Fibroblast of skin of left quadriceps (primary cell): ENCODE measurements at regions not wholly inside any gene's neighbourhood (a gene's known extent, or its start where the extent isn't known, plus 50 kb on each side); places are given as distances from the start of the nearest gene placed in this dataset.
"Not testable (repeated sequence)": the region's sequence is repeated elsewhere in the genome, so short reads cannot be mapped to it uniquely, and the experiment has no call there.

Source experiments
- DNase-seq, 2 experiments: peaks; one replicate each; pipeline ENCODE4 v3.0.0-alpha.2; 2013; ENCODE audit warnings: low read depth in 2 of 2

DNA sequence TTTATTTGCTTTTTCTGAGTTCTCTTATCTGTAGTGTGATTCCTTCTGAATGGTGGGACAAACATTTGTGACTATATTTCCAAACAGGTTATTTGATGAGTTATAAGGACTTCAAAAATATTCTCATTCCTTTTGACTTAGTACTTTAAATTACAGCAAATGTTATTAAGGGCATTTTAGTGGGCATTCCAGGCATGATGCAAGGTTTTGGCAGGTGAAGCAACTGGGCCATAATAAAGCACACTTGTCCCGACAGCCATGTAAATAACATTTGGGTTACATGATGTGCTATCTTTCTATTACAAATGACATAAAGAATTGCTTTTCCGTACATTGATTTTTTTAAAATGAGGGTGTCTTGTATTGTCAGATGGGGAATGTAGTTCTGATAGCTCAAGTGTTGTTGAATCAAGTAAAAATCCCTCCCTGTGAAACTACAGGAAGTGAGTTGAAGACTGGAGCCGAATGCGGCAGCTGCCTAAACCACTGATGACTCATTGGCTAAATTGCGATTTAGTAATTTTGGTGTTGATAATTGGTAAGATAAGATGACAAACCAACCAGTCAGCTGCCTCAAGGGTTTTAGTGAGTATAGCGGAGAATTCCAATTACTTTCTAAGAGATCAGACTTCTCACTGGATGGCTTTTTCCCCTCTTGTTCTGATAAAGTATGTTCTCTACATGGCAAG lies 231.3 kb upstream of the NPY start:
- peak; percentile 58 to 59 for DNase-seq

DNA sequence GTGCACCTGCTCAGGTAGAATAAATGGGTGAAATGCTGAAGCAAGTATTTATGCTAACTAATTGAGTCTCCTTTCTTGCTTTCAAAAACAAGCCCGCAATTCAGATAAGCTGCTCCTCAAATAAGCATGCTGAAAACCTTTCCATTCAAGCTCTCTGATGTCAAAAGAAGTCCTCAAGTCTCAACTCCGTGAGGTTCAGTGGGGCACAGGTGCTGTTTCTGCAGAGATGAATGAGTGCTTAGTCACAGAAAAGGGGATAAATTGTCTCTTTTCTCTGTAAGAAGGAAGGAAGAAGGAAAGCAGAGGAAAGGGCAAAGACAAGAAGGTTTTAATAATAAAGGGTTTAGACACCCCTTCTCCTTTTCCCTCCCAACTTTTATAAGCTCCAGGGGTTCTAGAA lies 229.8 kb upstream of the NPY start:
- no peak for DNase-seq

DNA sequence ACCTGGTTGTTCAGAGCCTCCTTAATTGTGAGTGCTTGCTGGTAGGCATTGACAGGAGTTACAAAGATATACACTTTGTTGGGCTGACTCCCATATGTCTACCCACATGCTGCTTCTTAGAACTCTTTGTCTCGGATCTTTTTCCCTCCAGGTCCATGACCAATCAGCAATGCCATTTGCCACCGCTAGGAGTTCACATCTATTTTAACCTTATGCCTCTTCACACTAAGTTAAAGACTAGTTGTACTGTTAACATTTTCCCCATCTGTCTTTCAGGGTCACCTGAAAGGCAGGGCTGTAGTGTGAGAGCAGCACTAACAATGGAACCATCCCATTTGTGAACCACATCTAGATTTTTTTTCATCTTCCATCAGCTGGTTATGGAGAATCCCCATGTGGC lies 226.7 kb upstream of the NPY start:
- DNase-seq: no peak

DNA sequence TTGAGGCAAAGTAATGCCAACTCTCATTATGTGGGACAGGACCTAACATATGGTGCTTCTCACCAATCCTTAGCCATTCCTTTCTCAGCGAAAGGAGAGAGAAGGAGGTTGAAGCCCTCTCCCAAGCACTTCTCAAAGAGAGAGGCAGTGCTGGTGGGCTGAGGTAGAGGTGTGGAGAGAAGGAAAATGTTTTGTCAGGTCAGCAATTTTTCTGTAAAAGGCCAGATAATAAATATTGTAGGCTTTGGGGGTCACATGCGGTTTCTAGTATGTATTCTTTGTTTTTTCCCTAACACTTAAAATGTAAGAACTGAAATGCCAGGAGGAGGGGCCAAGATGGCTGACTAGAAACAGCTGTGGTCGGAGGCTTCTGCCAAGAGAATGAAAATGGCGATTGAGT lies 225.0 kb upstream of the NPY start:
- no peak for DNase-seq

DNA sequence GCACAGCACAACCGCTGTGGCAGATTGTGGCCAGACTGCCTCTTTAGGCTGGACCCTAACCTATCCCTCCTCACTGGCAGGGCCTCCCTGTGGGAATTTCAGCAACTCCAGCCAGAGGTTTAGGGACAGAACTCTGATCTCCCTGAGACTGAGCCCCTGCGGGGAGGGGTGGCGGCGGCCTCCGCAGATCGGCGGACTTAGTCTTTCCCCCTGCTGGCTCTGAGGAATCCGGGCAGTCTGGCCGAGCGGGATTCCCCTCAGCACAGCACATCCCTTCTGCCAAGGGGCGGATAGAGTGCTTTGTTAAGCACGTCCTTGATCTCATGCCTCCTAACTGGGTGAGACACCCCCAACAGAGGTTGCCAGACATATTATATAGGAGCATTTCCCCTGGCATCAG lies 224.2 kb upstream of the NPY start:
- DNase-seq: no peak

DNA sequence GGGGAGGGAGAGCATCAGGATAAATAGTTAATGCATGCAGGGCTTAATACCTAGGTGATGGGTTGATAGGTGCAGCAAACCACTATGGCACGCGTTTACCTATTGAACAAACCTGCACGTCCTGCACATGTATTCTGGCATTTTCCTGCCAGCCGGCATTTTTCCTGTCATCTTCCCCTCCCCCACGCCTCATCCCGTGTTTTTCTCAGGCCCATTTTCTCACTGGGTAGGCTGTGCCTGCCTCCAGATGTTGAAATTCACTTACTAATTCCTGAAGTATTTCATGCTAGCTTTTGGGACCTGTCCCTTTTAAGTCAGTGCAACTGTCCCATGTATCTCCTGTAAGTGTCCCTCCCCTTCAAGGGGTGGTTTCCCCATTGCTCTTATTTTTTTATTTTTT lies 220.3 kb upstream of the NPY start:
- no peak for DNase-seq

DNA sequence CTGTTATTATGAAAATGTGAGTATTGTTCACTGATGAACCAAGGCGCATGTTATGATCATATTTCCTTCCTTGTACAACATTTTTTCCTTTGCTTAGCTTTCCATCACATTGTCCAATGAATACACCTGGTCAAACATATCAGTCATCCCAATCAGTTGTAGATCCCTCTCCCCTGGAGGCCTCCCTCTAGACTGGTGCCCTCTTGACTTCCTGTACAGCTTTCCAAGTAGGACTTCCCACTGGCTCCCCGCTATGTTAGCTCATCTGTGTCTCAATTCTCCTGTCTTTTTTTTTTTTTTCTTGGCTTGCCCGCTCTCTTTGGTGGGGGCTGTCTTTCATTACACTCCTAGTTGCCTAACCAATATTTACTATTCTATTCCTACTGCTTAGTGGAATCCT lies 214.2 kb upstream of the NPY start:
- no peak for DNase-seq

DNA sequence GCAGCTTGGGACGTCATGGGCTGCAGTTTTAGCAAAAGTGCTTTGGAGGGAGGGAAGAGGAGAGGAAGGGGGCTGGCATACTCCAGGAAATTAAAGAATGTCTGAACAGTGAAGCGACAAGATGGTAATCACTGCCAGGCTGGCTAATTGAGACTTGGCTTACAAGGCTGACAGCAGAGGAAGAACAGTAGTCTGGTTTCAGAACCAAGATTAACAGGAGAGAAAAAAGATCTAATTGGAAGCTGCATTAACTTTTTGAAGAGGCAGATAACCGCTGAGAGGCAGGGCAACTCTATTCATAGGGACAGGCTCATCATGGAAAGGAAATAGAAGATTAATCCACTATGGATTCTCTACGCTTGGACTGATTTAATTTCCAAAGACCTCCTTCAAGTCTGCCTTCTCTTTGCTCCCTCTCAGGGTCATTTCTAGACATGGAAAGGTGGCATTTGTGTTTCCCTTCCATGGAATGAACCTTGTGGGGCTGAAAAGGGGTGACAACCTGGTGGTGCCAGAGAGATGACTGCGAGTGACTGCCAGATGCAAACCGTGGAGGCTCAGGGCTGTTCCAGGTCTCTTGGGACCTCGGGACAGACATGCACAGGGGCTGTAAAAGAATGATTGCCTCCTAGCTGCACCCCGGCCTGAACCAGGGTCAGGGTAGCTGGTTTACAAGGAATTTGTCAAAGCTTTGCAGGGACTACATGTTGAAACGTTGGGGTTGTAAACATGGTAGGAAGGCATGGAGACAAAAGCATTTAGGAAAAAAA lies 210.2 kb upstream of the NPY start:
- DNase-seq: no peak

DNA sequence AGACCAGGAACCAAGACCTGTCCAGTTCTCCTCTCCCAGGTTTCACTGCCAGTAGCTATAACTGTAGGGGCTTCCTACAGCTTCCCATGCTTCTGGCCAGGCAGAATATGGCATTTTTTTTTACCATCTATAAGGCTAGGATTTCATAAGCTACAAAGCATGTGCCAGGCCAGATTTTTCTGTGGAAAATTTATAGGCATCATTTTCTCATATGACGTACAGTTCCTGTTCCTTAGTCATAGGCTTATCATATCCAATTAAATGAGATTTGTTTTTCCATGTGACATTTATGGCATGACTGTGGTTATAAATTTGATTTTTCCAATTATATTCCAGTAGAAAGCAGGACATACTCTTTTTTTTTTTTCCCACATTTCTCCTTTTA lies 208.6 kb upstream of the NPY start:
- DNase-seq: no peak

DNA sequence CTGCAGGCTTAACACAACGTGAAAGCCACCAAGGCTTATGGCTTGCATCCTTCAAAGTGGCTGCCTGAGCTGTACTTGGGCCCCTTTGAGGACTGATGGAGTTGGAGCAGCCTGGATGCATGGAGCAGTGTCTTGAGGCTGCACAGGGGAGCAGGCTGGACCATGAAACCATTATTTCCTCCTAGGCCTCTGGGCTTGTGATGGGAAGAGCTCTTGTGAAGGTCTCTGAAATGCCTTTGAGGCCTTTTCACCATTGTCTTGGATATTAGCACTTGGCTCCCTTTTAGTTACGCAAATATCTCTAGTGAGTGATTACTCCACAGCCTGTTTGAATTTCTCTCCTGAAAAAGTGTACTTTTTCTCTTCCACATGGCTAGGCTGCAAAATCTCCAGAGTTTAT lies 201.2 kb upstream of the NPY start:
- no peak for DNase-seq

DNA sequence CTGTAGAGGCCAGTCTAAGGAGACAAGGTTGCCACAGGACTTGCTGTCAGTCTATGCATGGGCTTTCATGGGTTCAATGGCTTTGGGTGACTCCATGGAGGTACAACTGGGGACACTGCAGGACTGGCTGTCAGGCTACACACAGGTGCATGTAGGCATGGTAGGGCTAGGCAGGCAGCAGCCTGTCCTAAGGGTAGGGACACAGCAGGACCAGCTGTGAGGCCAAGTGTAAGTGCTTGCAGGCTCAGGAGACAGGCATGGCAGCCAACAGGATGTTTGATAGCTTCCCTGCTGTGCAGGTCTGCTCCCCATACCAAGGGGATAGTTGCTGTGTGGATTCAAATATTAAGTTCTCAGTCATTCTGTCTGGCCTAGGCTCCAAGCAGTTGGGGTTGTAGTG lies 181.0 kb upstream of the NPY start:
- no peak for DNase-seq

DNA sequence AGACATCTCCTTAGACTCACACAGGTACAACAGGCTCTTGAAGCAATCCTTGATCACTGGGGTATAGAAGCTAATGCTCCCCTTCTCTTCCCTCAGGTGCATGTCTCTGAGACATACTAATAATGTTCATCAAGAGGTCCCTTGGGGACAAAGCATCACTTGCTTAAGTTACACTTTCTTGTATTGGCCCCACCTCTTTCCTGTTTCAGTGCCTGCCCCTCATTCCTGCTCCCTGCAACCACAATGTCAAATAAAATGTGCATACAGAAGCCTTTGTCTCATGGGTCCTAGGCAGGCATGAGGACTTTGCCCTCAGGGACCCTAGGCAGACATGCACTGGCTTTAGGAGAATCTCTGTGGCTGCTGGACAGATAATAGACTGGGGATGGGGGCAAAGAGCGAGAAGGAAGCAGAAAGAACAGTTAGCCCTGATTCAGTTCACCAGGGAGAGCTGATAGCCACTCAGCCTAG lies 175.0 kb upstream of the NPY start:
- no peak for DNase-seq

DNA sequence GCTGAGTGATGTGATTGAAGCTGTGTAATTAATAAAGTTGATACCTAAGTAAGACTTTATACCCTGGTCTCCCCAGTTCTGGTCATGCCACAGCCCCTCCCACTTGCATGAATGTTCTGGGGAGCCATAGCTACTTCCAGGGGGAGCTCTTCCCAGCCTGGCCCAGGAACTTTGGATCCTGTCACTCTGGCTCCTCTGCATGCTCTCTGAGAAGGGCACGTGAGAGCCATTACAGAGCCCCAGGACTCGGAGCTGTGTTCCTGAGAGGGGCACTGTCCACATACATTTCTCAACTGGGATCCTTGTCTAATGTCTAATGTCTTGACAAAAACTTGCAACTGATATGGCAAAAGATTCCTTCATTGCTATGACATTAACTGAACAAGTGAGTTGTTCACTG lies 173.9 kb upstream of the NPY start:
- no peak for DNase-seq

DNA sequence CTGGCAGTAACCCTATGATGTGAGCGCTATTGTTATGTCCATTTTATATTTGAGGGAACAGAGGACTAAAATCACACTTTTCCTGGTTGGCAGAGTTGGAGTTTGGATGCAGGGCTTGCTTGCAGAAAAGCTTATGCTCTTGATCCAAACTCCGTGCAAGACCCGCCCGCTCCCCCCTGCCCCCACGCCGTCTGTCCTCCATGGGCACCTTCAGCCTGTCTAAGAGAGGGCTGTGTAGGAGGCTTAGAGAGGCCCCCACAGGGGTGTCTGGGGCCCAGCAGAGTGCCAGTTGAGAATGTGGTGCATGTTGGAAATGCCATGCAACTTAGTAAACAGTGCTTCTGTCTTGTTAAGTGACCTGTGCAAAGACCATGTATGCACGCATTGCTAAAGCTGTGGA lies 170.5 kb upstream of the NPY start:
- no peak for DNase-seq

DNA sequence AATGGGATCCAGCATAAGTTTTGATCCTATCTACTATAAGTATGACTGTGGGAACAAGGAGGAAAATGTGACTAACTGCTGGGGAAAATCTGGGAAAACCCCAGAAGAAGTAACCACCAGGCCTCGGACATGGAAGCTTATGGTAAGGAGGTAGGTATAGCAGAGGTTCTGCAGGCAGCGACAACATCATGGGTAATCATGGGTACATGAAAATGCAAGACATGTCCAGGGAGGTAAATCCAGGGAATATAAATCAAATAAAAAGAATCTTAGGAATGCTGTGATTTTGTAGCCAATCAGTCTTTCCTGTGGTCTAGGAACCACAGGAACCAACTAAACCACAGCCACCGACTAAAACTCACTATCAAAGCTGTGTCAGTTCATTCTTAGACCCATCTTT lies 168.3 kb upstream of the NPY start:
- DNase-seq: no peak

DNA sequence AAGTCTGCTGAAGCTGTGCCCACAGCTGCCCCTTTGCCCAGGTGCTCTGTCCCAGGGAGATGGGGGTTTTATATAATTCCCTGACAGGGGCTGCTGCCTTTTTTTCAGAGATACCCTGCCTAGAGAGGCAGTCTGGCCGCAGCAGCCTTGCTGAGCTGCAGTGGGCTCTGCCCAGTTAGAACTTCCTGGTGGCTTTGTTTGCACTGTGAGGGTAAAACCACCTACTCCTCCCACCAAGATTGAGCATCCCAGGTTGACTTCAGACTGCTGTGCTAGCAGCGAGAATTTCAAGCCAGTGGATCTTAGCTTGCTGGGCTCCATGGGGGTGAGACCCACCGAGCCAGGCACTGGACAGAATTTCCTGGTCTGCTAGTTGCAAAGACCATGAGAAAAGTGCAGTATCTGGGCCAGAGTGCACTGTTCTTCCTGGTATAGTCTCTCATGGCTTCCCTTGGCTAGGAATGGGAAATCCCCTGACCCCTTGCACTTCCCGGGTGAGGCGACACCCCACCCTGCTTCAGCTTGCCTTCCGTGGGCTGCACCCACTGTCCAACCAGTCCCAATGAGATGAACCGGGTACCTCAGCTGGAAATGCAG lies 166.0 kb upstream of the NPY start:
- not testable (repeated sequence) for DNase-seq

DNA sequence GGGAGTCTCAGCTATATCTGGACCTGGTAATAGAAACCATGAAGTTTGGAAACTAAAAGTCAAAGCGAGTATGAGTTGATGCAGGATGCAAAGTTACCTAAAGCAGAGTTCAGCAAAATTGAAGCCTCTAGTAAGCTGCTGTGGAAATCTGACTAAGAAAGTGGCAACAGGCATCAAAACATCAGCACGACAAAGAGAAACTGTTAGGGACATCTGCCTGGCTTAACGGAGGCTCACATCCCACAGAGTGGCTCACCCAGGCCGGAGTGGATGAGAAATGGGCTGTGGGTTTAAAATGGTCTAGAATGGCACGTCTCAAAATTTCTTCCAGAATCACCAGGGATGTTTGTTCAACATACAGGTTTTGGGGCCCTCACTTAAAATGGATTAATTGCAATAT lies 164.1 kb upstream of the NPY start:
- DNase-seq: no peak

DNA sequence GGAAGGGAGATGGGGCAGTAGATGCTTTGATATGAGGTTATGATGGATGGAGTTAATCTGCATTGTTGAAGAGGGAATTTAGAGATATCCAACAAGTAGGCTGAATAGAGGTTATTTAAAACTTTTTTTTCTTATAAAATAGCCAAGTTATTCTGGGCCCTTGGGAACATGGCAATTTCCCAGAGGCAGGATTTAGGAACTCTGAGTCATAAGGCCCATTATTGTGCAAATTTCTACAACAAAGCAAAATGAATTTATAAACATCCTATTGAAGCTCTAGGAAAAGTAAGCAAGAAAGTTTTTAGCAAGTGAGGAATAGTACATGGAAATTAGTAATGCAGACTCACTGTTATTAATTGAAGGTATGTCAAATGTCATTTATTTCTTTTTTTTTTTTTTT lies 160.9 kb upstream of the NPY start:
- DNase-seq: peak; percentile 3

DNA sequence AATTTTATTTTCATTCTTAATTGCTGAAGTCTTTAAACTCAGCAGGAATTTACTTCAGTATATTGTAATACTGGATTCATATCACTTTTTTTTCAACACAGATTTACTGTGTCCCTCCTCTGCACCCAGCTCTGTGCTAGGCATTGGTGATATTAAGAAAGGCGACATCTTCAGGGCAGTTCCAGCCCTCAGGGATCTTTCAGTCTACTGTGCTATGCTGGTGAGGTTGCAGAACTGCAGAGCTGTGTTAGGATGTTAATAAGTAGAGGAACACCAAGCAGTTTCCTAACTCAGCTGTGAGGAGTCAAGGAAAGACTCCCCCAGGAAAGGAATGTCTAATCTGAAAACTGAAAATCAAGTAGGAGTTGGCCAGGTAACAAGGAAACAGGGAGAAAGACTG lies 158.2 kb upstream of the NPY start:
- no peak for DNase-seq

DNA sequence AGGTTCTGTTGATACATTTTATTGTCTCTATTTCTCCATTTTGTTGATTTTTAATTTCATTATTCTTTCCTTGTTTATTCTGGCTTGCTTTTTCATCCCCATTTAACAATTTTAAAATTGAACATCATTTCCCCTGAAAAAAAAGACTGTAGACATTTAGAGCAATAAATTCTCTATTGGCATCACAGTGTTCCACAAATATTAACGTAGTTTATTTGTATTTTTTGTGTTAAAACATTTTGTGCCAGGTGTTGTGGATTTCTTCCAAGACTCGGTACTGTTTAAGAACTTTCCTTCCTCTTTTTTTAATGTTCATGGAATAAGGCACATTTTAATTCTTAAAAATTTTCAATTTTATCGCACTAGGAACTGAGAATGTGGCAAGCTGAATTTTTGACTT lies 156.1 kb upstream of the NPY start:
- DNase-seq: no peak

DNA sequence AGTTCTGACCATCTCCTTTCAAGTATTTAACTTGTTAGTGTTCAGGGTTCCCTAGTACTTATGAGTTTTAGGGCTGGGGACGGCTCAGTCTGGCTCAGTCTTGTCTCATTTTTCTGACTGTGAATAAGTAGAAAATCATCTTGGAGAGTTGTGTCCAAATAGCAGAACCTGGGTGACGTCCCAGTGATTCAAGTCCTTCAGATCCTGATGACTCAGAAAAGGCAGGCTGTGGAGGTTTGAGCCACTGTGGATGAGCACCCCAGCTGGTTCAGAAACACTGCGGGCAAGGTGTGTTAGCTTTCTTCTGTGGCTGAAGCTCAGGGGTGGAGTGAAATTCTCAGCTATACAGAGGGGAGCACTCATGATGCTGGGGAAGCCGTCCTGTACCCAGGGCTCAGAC lies 154.4 kb upstream of the NPY start:
- peak; percentile 10 to 17 for DNase-seq

DNA sequence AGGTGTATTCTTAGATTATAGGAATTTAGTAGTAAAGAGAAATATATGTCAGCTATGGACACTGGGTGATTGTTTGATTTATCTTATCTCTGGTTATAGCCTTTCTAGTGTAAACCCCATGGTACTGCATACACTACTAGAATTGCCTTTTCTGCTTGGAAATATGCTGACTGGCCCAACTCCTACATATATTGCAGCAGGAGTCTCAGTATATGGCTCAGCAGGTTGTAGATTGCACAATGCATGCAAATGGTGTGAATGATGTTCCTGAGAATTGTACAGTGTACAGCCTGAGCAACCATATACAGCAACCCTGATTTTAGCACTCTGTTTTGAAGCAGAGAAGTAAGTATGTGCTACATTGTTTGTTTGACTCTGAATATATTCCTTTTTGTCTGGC lies 153.4 kb upstream of the NPY start:
- no peak for DNase-seq

DNA sequence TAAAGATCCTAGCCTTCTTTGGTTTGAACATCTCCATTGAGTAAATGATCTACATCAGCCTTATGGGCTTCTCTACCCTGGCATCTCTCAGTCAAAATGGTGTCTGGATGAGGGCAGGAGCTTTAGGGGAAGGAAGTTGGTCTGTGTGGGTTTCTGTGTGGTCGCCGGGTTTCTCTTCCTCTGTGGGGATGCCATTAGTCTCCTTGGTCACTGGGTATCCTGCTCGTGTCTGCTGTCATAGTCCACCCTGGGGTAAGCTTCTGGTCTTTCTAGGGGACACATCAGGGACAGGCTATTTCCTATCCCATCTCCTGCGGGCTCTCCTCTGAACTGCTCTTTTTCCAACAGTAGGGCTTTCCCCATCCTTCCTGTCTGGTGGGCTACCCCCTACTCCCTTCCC lies 150.3 kb upstream of the NPY start:
- DNase-seq: no peak
